SK-N-SH (cell line): ENCODE measurements at regions not wholly inside any gene's neighbourhood (a gene's known extent, or its start where the extent isn't known, plus 50 kb on each side); places are given as distances from the start of the nearest gene placed in this dataset.

Experiments used
- CTCF ChIA-PET: fragments of 300-600, 350-600 bp; formaldehyde crosslinking; extraction: SDS; loops from one replicate; lab custom pipeline; 2021; lab: Yijun Ruan, JAX
- POLR2A ChIA-PET: fragments of 350-600 bp; sonication (Branson Sonifier 250); formaldehyde crosslinking; extraction: SDS; loops from one replicate; lab custom pipeline; 2020; ENCODE audit warnings: antibody characterized with exemption, inconsistent platforms; lab: Yijun Ruan, JAX
- DNase-seq: peaks from one replicate; pipeline ENCODE4 v3.0.0; 2012
- H2AFZ ChIP-seq: fragments of 200-600 bp; sonication (generic); 2 replicates; pipeline ENCODE4 v1.8.1; 2016; ENCODE audit warnings: antibody characterized with exemption, mild to moderate bottlenecking, low read depth
- H3F3A ChIP-seq: fragments of 200-600 bp; sonication (generic); replicated peaks from 2 replicates; pipeline ENCODE3; 2016; ENCODE audit warnings: antibody characterized with exemption, mild to moderate bottlenecking; ENCODE audit not compliant: insufficient read depth
- H3K27ac ChIP-seq, 2 experiments: fragments of 200-500 bp in 1 of 2; fragments of 200-600 bp in 1 of 2; sonication (Bioruptor generic) in 1 of 2; sonication (generic), shearing (Covaris generic) in 1 of 2; 2 replicates each; pipeline versions ENCODE4 v1.5.1 to v1.6.1; 2014 to 2016; ENCODE audit warnings: low read depth in 2 of 2, inconsistent platforms in 1 of 2, low read length in 1 of 2, mild to moderate bottlenecking in 1 of 2, mixed read lengths in 1 of 2
- H3K27me3 ChIP-seq: fragments of 200-600 bp; sonication (generic), shearing (Covaris generic); 2 replicates; pipeline ENCODE4 v1.6.1; 2016; ENCODE audit warnings: mixed run types; ENCODE audit not compliant: insufficient read depth
- H3K36me3 ChIP-seq, 2 experiments: fragments of 200-500 bp in 1 of 2; fragments of 200-600 bp in 1 of 2; sonication (Bioruptor generic) in 1 of 2; sonication (generic) in 1 of 2; replicated peaks in 1 of 2; 2 replicates each; pipeline versions ENCODE3 to v1.5.1; 2014 to 2016; ENCODE audit warnings: low read length in 1 of 2, mild to moderate bottlenecking in 1 of 2; ENCODE audit not compliant: insufficient read depth in 2 of 2, control insufficient read depth in 1 of 2
- H3K4me1 ChIP-seq, 2 experiments: fragments of 200-500 bp in 1 of 2; fragments of 200-600 bp in 1 of 2; sonication (Bioruptor generic) in 1 of 2; sonication (generic), shearing (Covaris generic) in 1 of 2; 2 replicates each; pipeline versions ENCODE4 v1.5.1 to v1.6.1; 2014 to 2016; ENCODE audit warnings: low read depth in 1 of 2, low read length in 1 of 2, mixed run types in 1 of 2; ENCODE audit not compliant: insufficient read depth in 2 of 2, control insufficient read depth in 1 of 2
- H3K4me2 ChIP-seq: fragments of 200-600 bp; sonication (generic), shearing (Covaris generic); 2 replicates; pipeline ENCODE4 v1.6.1; 2017; ENCODE audit warnings: mixed run types
- H3K4me3 ChIP-seq, 2 experiments: fragments of 200-500 bp in 1 of 2; fragments of 200-600 bp in 1 of 2; sonication (Bioruptor generic) in 1 of 2; sonication (generic), shearing (Covaris generic) in 1 of 2; 2 replicates each; pipeline versions ENCODE4 v1.5.1 to v1.8.1; 2014 to 2016; ENCODE audit warnings: low read depth in 2 of 2, inconsistent platforms in 1 of 2, low read length in 1 of 2, mild to moderate bottlenecking in 1 of 2, mixed read lengths in 1 of 2, moderate library complexity in 1 of 2
- H3K79me2 ChIP-seq: fragments of 200-600 bp; sonication (generic); 2 replicates; pipeline ENCODE4 v1.8.1; 2017; ENCODE audit warnings: mild to moderate bottlenecking; ENCODE audit not compliant: insufficient read depth
- H3K9ac ChIP-seq: fragments of 200-600 bp; sonication (generic); 2 replicates; pipeline ENCODE4 v1.6.1; 2017; ENCODE audit warnings: mixed run types
- H3K9me2 ChIP-seq: fragments of 200-600 bp; sonication (generic); 2 replicates; pipeline ENCODE4 v1.6.1; 2017; ENCODE audit warnings: mixed run types
- H3K9me3 ChIP-seq: fragments of 200-600 bp; sonication (generic); 2 replicates; pipeline ENCODE4 v1.6.1; 2017; ENCODE audit warnings: mixed run types, mild to moderate bottlenecking, moderate library complexity
- H4K20me1 ChIP-seq: fragments of 200-600 bp; sonication (generic); 2 replicates; pipeline ENCODE4 v1.6.1; 2017; ENCODE audit warnings: mild to moderate bottlenecking, mixed run types; ENCODE audit not compliant: insufficient read depth
- CTCF ChIP-seq: fragments of 200-600 bp; sonication (generic); IDR thresholded peaks from 2 replicates; pipeline ENCODE4 v1.6.1; 2017; ENCODE audit warnings: antibody characterized with exemption, mild to moderate bottlenecking, moderate library complexity
- ELF1 ChIP-seq: IDR thresholded peaks from 2 replicates; pipeline ENCODE4 v1.4.0; 2012
- EP300 ChIP-seq, 2 experiments: IDR thresholded peaks; 2 replicates each; pipeline versions ENCODE4 v1.4.0 to v1.6.1; 2012; ENCODE audit warnings: borderline replicate concordance in 1 of 2, low read depth in 1 of 2, low read length in 1 of 2
- FOSL2 ChIP-seq: IDR thresholded peaks from 2 replicates; pipeline ENCODE4 v1.4.0; 2012; ENCODE audit warnings: low read depth, mild to moderate bottlenecking, moderate library complexity, borderline replicate concordance
- GABPA ChIP-seq: IDR thresholded peaks from 2 replicates; pipeline ENCODE4 v1.4.0; 2012; ENCODE audit warnings: low read depth, mild to moderate bottlenecking
- GATA2 ChIP-seq: sonication (generic); formaldehyde crosslinking; IDR thresholded peaks from 2 replicates; pipeline ENCODE4 v1.5.0; 2020; ENCODE audit warnings: mild to moderate bottlenecking, missing genetic modification reagents
- IRF3 ChIP-seq: fragments of 150-350 bp; IDR thresholded peaks from 2 replicates; pipeline ENCODE4 v1.6.1; 2016; ENCODE audit warnings: mild to moderate bottlenecking, low read depth, low read length
- JUND ChIP-seq: IDR thresholded peaks from 2 replicates; pipeline ENCODE4 v1.4.0; 2012
- MAX ChIP-seq: IDR thresholded peaks from 2 replicates; pipeline ENCODE4 v1.4.0; 2012; ENCODE audit warnings: low read depth
- MXI1 ChIP-seq: IDR thresholded peaks from 2 replicates; pipeline ENCODE4 v1.6.1; 2012; ENCODE audit warnings: mild to moderate bottlenecking, low read depth, low read length, improper control_type of control experiment
- NRF1 ChIP-seq: IDR thresholded peaks from 2 replicates; pipeline ENCODE4 v1.6.1; 2012; ENCODE audit warnings: low read depth, mild to moderate bottlenecking, low read length
- PBX3 ChIP-seq: IDR thresholded peaks from 2 replicates; pipeline ENCODE4; 2012
- RAD21 ChIP-seq: IDR thresholded peaks from 2 replicates; pipeline ENCODE4 v1.6.1; 2012; ENCODE audit warnings: mild to moderate bottlenecking, low read length
- RCOR1 ChIP-seq: fragments of 150-350 bp; IDR thresholded peaks from 2 replicates; pipeline ENCODE4 v1.6.1; 2017; ENCODE audit warnings: antibody characterized with exemption, low read length
- REST ChIP-seq: IDR thresholded peaks from 2 replicates; pipeline ENCODE4 v1.6.1; 2012; ENCODE audit warnings: mild to moderate bottlenecking, low read depth, low read length, moderate library complexity
- RXRA ChIP-seq: IDR thresholded peaks from 2 replicates; pipeline ENCODE4 v1.4.0; 2012; ENCODE audit warnings: low read depth, mild to moderate bottlenecking, borderline replicate concordance
- TAF1 ChIP-seq: IDR thresholded peaks from 2 replicates; pipeline ENCODE4 v1.6.1; 2012; ENCODE audit warnings: low read depth, mild to moderate bottlenecking, low read length, moderate library complexity, borderline replicate concordance
- USF2 ChIP-seq: fragments of 150-350 bp; IDR thresholded peaks from 2 replicates; pipeline ENCODE4 v1.6.1; 2017; ENCODE audit warnings: antibody characterized with exemption, low read length, low read depth, borderline replicate concordance
- WGBS: methylation state at CpG from one replicate; pipeline ENCODE4 v1.1.6; 2017; ENCODE audit warnings: low lambda C conversion rate; 5-methylcytosine and 5-hydroxymethylcytosine counted together

GRCh38 chr1:244339073-244339692 lies 112.5 kb downstream of the ADSS2 start:
- Histone ChIP-seq H4K20me1 (no peaks in the 10 kb centered on the region), H3K79me2 (no peaks in the 10 kb centered on the region), H3K9me2 (no peaks in the 10 kb centered on the region), H2AFZ (no peak overlapping the region), H3K36me3 (no peaks in the 10 kb centered on the region), H3K4me2 (no peak overlapping the region), H3K27ac (no peak overlapping the region), H3K9me3 (no peaks in the 10 kb centered on the region), H3K4me3 (no peak overlapping the region), H3K27me3 (no peaks in the 10 kb centered on the region), H3F3A (no peaks in the 10 kb centered on the region), H3K9ac (no peak overlapping the region), H3K4me1 (no peaks in the 10 kb centered on the region; a peak in 1 of 4 replicates)
- WGBS: 87% methylated on average over 9 of the region's 11 CpGs
- DNase-seq: no peak
- POLR2A ChIA-PET: no interaction called here
- CTCF ChIA-PET: no interaction called here
- TF ChIP-seq TAF1 (no peak), GATA2 (CRISPR knock-in tag) (no peak), MXI1 (no peak), REST (no peak), PBX3 (no peak), JUND (no peak), EP300 (IDR thresholded peaks at IDR 0.05; ENCODE audit: borderline replicate concordance in 1 of 2, low read depth in 1 of 2, low read length in 1 of 2) (no peak), RCOR1 (no peak), USF2 (no peak), MAX (no peak), CTCF (no peak), ELF1 (no peak), IRF3 (no peak), RXRA (no peak), NRF1 (no peak), FOSL2 (no peak), GABPA (no peak), RAD21 (no peak)
